ENCODE measurements at regions not wholly inside any gene's neighbourhood (a gene's known extent, or its start where the extent isn't known, plus 50 kb on each side); places are given as distances from the start of the nearest gene placed in this dataset.

DNA sequence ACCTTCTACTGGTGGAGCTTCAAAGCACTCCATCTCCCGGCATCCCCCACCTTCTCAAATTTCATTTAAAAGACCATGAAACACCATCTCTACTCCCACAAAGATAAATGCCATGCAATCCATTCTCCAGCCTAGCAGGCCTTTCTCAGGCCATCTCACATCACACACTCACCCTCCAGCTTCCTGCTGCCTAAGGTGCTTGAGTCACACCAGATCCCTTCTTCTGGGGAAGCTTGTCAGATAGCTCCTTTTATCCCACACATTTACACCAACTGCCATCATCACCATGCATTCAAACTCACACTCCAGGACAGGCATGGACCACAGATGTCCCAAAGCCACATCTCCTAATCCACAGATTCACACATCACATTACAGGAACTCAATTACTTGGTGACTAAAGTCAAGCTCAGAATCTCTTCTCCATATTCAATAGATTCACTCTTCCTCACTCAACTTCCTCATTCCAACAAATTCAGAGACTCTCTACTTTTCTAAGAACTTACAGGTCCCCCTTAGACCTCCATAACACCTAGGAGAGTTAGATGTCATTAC is 292.5 kb downstream of the TNS1 start:
- TF ChIP-seq, protein P1, sequence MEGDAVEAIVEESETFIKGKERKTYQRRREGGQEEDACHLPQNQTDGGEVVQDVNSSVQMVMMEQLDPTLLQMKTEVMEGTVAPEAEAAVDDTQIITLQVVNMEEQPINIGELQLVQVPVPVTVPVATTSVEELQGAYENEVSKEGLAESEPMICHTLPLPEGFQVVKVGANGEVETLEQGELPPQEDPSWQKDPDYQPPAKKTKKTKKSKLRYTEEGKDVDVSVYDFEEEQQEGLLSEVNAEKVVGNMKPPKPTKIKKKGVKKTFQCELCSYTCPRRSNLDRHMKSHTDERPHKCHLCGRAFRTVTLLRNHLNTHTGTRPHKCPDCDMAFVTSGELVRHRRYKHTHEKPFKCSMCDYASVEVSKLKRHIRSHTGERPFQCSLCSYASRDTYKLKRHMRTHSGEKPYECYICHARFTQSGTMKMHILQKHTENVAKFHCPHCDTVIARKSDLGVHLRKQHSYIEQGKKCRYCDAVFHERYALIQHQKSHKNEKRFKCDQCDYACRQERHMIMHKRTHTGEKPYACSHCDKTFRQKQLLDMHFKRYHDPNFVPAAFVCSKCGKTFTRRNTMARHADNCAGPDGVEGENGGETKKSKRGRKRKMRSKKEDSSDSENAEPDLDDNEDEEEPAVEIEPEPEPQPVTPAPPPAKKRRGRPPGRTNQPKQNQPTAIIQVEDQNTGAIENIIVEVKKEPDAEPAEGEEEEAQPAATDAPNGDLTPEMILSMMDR (IDR thresholded peaks at IDR 0.05) = no peak
- TF ChIP-seq POLR2A (IDR thresholded peaks at IDR 0.05) = no peak
- Histone ChIP-seq H3K27ac (peak overlapping the region; percentile 38 to 64 (median 60)), H3K4me1 (peaks cover 21 to 95% (median 58%) of the 10 kb centered on the region in 3 donors), H3K36me3 (no peaks in the 10 kb centered on the region), H3K9me3 (peaks cover 0 to under 1% (median 0%) of the 10 kb centered on the region in 3 donors), H3K27me3 (no peaks in the 10 kb centered on the region), H3K4me3 (no peak overlapping the region)
- DNase-seq = no peak
- intact Hi-C loops (cut with DNase I) = loop anchor here (5.0 to 10.0 kb wide), 3 partner anchors 58 to 1013 kb away; partner anchors contain the start of gene IGFBP5
- 76 to 86% methylated on average over 1 of the region's 1 CpG for WGBS, 2 donors

GRCh38 chr2:217709478-217710210 is 293.2 kb downstream of the TNS1 start:
- no peaks in the 10 kb centered on the region for H3K9me3 ChIP-seq
- no peaks in the 10 kb centered on the region for H3K36me3 ChIP-seq
- no peaks in the 10 kb centered on the region for H3K27me3 ChIP-seq
- DNase-seq = no peak
- TF ChIP-seq POLR2A (IDR thresholded peaks at IDR 0.05) = no peak
- TF ChIP-seq, protein P1 (IDR thresholded peaks at IDR 0.05) = no peak
- no peak overlapping the region for H3K4me3 ChIP-seq
- peak overlapping the region; percentile 38 to 64 (median 60) for H3K27ac ChIP-seq
- H3K4me1 ChIP-seq = peaks cover 21 to 95% (median 57%) of the 10 kb centered on the region in 3 donors
- 31 to 54% methylated on average over 3 of the region's 3 CpGs for WGBS, 2 donors
- intact Hi-C loops (cut with DNase I) = loop anchor here (5.0 to 10.0 kb wide), 3 partner anchors 57 to 1012 kb away; partner anchors contain the start of gene IGFBP5

GRCh38 chr2:217707131-217707611 is 295.6 kb downstream of the TNS1 start:
- no peaks in the 10 kb centered on the region for H3K9me3 ChIP-seq
- intact Hi-C loops (cut with DNase I) = no loop called here
- H3K4me3 ChIP-seq = peak overlapping the region in 1 of 4 donors; percentile 11
- no peaks in the 10 kb centered on the region for H3K27me3 ChIP-seq
- WGBS, 2 donors = 10 to 17% methylated on average over 1 to 3 of the region's 4 CpGs
- peak overlapping the region; percentile 77 to 88 (median 86) for H3K27ac ChIP-seq
- H3K36me3 ChIP-seq = no peaks in the 10 kb centered on the region
- no peak for DNase-seq
- no peak for TF ChIP-seq POLR2A (IDR thresholded peaks at IDR 0.05)
- TF ChIP-seq, protein P1 (IDR thresholded peaks at IDR 0.05) = no peak
- H3K4me1 ChIP-seq = peaks cover 22 to 95% (median 51%) of the 10 kb centered on the region in 3 donors

- Histone ChIP-seq H3K27ac (peak overlapping the region; percentile 77 to 88 (median 86)), H3K36me3 (no peaks in the 10 kb centered on the region), H3K4me3 (no peak overlapping the region), H3K4me1 (peaks cover 22 to 94% (median 51%) of the 10 kb centered on the region in 3 donors), H3K9me3 (no peaks in the 10 kb centered on the region), H3K27me3 (no peaks in the 10 kb centered on the region)
- intact Hi-C loops (cut with DNase I) = no loop called here
- DNase-seq = no peak
- WGBS, 2 donors = 66 to 83% methylated on average over 1 to 2 of the region's 2 CpGs
- TF ChIP-seq POLR2A (IDR thresholded peaks at IDR 0.05) = no peak
- TF ChIP-seq, protein P1 (IDR thresholded peaks at IDR 0.05) = no peak
These were observed 296.3 kb downstream of the TNS1 start for GRCh38 chr2:217706513-217706912.

DNA sequence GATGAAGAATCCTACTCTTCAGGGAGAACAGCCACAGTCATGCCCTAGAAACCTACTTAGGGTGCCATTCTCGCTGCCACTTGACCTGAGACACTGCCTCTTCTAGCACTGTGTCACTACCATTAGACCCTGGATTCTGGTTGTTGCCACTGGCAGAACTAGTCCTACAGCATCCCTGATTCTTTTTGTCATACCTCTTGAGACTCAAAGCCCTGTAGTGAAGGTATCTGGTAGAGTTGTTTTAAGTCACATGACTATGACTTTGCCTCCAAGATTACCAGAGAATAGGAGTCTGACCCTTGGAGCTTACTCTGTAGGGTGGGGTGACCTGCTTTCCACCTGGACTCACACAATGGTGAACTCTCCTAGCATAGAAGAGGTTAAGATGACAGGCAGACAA is 296.7 kb downstream of the TNS1 start:
- no peak for DNase-seq
- WGBS, 2 donors = 46 to 83% methylated on average over 1 of the region's 1 CpG
- Histone ChIP-seq H3K4me3 (no peak overlapping the region), H3K36me3 (no peaks in the 10 kb centered on the region), H3K9me3 (no peaks in the 10 kb centered on the region), H3K4me1 (peaks cover 22 to 90% (median 47%) of the 10 kb centered on the region in 3 donors), H3K27me3 (no peaks in the 10 kb centered on the region), H3K27ac (peak overlapping the region; percentile 77 to 88 (median 86))
- TF ChIP-seq POLR2A (IDR thresholded peaks at IDR 0.05) = no peak
- TF ChIP-seq, protein P1 (IDR thresholded peaks at IDR 0.05) = no peak
- intact Hi-C loops (cut with DNase I) = no loop called here
